GM18498 (cell line): ENCODE measurements at regions not wholly inside any gene's neighbourhood (a gene's known extent, or its start where the extent isn't known, plus 50 kb on each side); places are given as distances from the start of the nearest gene placed in this dataset.
"Not testable (repeated sequence)": the region's sequence is repeated elsewhere in the genome, so short reads cannot be mapped to it uniquely, and the experiment has no call there.

Experiments used
- ATAC-seq: cut with Tn5 transposase; IDR thresholded peaks from one replicate; pipeline ENCODE4 v1.9.1; 2021; ENCODE audit warnings: mild to moderate bottlenecking, moderate library complexity; ENCODE audit not compliant: unreplicated experiment

- no peak for ATAC-seq
Observed at GRCh38 chr6:6412221-6412620, 91.8 kb upstream of the F13A1 start.

- no peak for ATAC-seq
Observed at GRCh38 chr6:6412700-6413099, 92.2 kb upstream of the F13A1 start.

- ATAC-seq = no peak
Observed at GRCh38 chr6:6414931-6415330, 94.5 kb upstream of the F13A1 start.

- no peak for ATAC-seq
Observed at GRCh38 chr6:6417475-6417874, 97.0 kb upstream of the F13A1 start.

- ATAC-seq = no peak
Observed at GRCh38 chr6:6418421-6418820, 98.0 kb upstream of the F13A1 start.

- ATAC-seq = no peak
Observed at GRCh38 chr6:6420107-6420506, 99.6 kb upstream of the F13A1 start.

- no peak for ATAC-seq
Observed at GRCh38 chr6:6434151-6434550, 113.7 kb upstream of the F13A1 start.

- ATAC-seq = no peak
Observed at GRCh38 chr6:6434723-6435122, 114.3 kb upstream of the F13A1 start.

- ATAC-seq = no peak
Observed at GRCh38 chr6:6436366-6436765, 115.9 kb upstream of the F13A1 start.

- ATAC-seq = no peak
Observed at GRCh38 chr6:6436946-6437345, 116.5 kb upstream of the F13A1 start.

- no peak for ATAC-seq
Observed at GRCh38 chr6:6438286-6438685, 117.8 kb upstream of the F13A1 start.

- ATAC-seq = no peak
Observed at GRCh38 chr6:6439778-6440177, 119.3 kb upstream of the F13A1 start.

GRCh38 chr6:6452002-6452401 lies 131.5 kb upstream of the F13A1 start:
- no peak for ATAC-seq

GRCh38 chr6:6453186-6453585 lies 132.7 kb upstream of the F13A1 start:
- no peak for ATAC-seq

GRCh38 chr6:6455272-6455671 lies 133.2 kb upstream of the LY86 start:
- ATAC-seq = no peak

- no peak for ATAC-seq
Observed at GRCh38 chr6:6458172-6458571, 130.3 kb upstream of the LY86 start.

GRCh38 chr6:6459963-6460362 lies 128.6 kb upstream of the LY86 start:
- not testable (repeated sequence) for ATAC-seq

GRCh38 chr6:6460416-6460815 lies 128.1 kb upstream of the LY86 start:
- no peak for ATAC-seq

- ATAC-seq = no peak
Observed at GRCh38 chr6:6461138-6461537, 127.4 kb upstream of the LY86 start.

GRCh38 chr6:6466967-6467761 lies 121.4 kb upstream of the LY86 start:
- no peak for ATAC-seq

GRCh38 chr6:6469074-6469473 lies 119.4 kb upstream of the LY86 start:
- ATAC-seq = no peak

GRCh38 chr6:6470123-6470522 lies 118.4 kb upstream of the LY86 start:
- ATAC-seq = no peak

GRCh38 chr6:6471276-6471675 lies 117.2 kb upstream of the LY86 start:
- no peak for ATAC-seq
